Prostate gland (tissue), 2 donors: ENCODE measurements at regions not wholly inside any gene's neighbourhood (a gene's known extent, or its start where the extent isn't known, plus 50 kb on each side); places are given as distances from the start of the nearest gene placed in this dataset.

ENCODE experiments used
- POLR2A ChIP-seq: fragments of 450-650 bp; IDR thresholded peaks from one replicate; pipeline ENCODE4 v1.6.1; 2016; ENCODE audit warnings: antibody characterized with exemption, mild to moderate bottlenecking
- TF ChIP-seq, protein P1 (sequence below), 4 experiments: fragments of 200-600 bp in 2 of 4; fragments of 450-650 bp in 2 of 4; sonication (generic) in 2 of 4; IDR thresholded peaks; 1 replicate in 3 of 4; 2 replicates in 1 of 4; pipeline ENCODE4 v1.5.1; 2016 to 2019; ENCODE audit warnings: antibody characterized with exemption in 4 of 4, mild to moderate bottlenecking in 2 of 4, moderate library complexity in 2 of 4

DNA sequence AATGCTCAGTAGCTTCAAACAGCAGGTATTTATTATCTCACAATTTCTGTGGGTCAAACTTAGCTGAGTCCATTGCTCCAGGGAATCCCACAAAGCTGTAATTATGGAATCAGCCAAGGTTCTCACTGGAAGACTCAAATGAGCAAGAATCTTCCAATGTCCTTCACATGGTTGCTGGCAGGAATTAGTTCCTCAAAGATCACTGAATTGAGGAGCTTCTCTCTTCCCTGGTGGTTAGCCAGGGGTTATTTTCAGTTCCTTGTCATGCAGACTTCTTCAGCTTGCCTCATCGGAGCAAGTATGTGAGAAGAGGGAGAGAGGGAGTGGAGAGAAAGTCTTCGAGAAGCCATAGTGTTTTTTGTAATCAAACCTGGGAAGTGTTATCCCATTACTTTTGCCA, 2331.9 kb downstream of the MAT2B start:
- TF ChIP-seq, protein P1, sequence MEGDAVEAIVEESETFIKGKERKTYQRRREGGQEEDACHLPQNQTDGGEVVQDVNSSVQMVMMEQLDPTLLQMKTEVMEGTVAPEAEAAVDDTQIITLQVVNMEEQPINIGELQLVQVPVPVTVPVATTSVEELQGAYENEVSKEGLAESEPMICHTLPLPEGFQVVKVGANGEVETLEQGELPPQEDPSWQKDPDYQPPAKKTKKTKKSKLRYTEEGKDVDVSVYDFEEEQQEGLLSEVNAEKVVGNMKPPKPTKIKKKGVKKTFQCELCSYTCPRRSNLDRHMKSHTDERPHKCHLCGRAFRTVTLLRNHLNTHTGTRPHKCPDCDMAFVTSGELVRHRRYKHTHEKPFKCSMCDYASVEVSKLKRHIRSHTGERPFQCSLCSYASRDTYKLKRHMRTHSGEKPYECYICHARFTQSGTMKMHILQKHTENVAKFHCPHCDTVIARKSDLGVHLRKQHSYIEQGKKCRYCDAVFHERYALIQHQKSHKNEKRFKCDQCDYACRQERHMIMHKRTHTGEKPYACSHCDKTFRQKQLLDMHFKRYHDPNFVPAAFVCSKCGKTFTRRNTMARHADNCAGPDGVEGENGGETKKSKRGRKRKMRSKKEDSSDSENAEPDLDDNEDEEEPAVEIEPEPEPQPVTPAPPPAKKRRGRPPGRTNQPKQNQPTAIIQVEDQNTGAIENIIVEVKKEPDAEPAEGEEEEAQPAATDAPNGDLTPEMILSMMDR (IDR thresholded peaks at IDR 0.05) = no peak
- TF ChIP-seq POLR2A = no peak
